ENCODE measurements at regions not wholly inside any gene's neighbourhood (a gene's known extent, or its start where the extent isn't known, plus 50 kb on each side); places are given as distances from the start of the nearest gene placed in this dataset.
"Not testable (repeated sequence)": the region's sequence is repeated elsewhere in the genome, so short reads cannot be mapped to it uniquely, and the experiment has no call there.

- ChIA-PET POLR2A (no interaction called here), CTCF (interaction anchor here (1.3 kb wide), 1 partner anchor 347 kb away, joined by 3 read pairs; no protein-coding TSS in a partner anchor)
- ATAC-seq (no peak), DNase-seq (ENCODE audit: low read depth in 1 of 2, low spot score in 1 of 2) (peak in 1 of 2 experiments; percentile 12), FAIRE-seq (no peak)
- TF ChIP-seq RFX5 (IDR thresholded peaks at IDR 0.05) (no peak), FOXS1 (CRISPR knock-in tag; IDR thresholded peaks at IDR 0.05) (no peak), CHD4 (IDR thresholded peaks at IDR 0.05; ENCODE audit: borderline replicate concordance) (no peak), MYC (IDR thresholded peaks at IDR 0.05; ENCODE audit: borderline replicate concordance, low read length) (no peak), GATA3 (IDR thresholded peaks at IDR 0.05; ENCODE audit: borderline replicate concordance) (no peak), HDAC2 (IDR thresholded peaks at IDR 0.05) (no peak), ELK1 (IDR thresholded peaks at IDR 0.05; ENCODE audit: low read depth, low read length) (no peak), RARB (CRISPR knock-in tag; IDR thresholded peaks at IDR 0.05) (no peak), TFCP2L1 (CRISPR knock-in tag; IDR thresholded peaks at IDR 0.05) (no peak), MAZ (IDR thresholded peaks at IDR 0.05; ENCODE audit: borderline replicate concordance, low read depth, low read length) (no peak), JUN (IDR thresholded peaks at IDR 0.05) (no peak), HOXB13 (CRISPR knock-in tag; IDR thresholded peaks at IDR 0.05; ENCODE audit: low read depth) (no peak), HOXA7 (CRISPR knock-in tag; IDR thresholded peaks at IDR 0.05) (no peak), POLR2AphosphoS2 (conservative IDR thresholded peaks at IDR 0.05; ENCODE audit: low read length) (no peak), KDM5A (IDR thresholded peaks at IDR 0.05) (no peak), EHF (CRISPR knock-in tag; IDR thresholded peaks at IDR 0.05) (no peak)
- TF ChIP-seq, protein P1, sequence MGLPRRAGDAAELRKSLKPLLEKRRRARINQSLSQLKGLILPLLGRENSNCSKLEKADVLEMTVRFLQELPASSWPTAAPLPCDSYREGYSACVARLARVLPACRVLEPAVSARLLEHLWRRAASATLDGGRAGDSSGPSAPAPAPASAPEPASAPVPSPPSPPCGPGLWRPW (IDR thresholded peaks at IDR 0.05): no peak
- TF ChIP-seq, protein P2, sequence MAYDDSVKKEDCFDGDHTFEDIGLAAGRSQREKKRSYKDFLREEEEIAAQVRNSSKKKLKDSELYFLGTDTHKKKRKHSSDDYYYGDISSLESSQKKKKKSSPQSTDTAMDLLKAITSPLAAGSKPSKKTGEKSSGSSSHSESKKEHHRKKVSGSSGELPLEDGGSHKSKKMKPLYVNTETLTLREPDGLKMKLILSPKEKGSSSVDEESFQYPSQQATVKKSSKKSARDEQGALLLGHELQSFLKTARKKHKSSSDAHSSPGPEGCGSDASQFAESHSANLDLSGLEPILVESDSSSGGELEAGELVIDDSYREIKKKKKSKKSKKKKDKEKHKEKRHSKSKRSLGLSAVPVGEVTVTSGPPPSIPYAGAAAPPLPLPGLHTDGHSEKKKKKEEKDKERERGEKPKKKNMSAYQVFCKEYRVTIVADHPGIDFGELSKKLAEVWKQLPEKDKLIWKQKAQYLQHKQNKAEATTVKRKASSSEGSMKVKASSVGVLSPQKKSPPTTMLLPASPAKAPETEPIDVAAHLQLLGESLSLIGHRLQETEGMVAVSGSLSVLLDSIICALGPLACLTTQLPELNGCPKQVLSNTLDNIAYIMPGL (CRISPR knock-in tag; IDR thresholded peaks at IDR 0.05; ENCODE audit: borderline replicate concordance): no peak
- no peak overlapping the region for H3K4me2 ChIP-seq
- no peak overlapping the region for H3K27ac ChIP-seq
- H3K4me3 ChIP-seq: no peak overlapping the region
- peaks cover 4% of the 10 kb centered on the region; the same call in 1 of the 3 replicates for H3K9me3 ChIP-seq
- H3K4me1 ChIP-seq: no peaks in the 10 kb centered on the region
- WGBS (ENCODE audit: missing lambda C conversion rate): 11% methylated on average over 2 of the region's 2 CpGs
Measured at GRCh38 chr2:83967854-83968253, 491.2 kb downstream of the SUCLG1 start.

DNA sequence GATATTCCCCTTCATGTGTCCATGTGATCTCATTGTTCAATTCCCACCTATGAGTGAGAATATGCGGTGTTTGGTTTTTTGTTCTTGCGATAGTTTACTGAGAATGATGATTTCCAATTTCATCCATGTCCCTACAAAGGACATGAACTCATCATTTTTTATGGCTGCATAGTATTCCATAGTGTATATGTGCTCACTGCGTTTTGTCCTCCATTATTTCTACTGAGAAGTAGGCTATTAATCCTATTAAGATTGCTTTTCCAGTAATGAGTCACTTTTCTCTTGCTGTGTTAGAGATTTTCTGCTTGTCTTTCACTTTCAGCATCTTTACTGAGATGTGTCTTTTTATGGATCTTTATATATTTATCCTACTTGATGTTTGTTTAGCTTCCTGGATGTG, 492.1 kb downstream of the SUCLG1 start:
- H3K4me3 ChIP-seq; FAIRE-seq; H3K9me3 ChIP-seq; DNase-seq (ENCODE audit: low read depth in 1 of 2, low spot score in 1 of 2); H3K4me2 ChIP-seq; ATAC-seq; POLR2A ChIA-PET; H3K27ac ChIP-seq; H3K4me1 ChIP-seq: not testable (repeated sequence)
- WGBS (ENCODE audit: missing lambda C conversion rate): 42% methylated on average over 3 of the region's 3 CpGs
- CTCF ChIA-PET: interaction anchor here (0.6 kb wide), 1 partner anchor 210 kb away, joined by 3 read pairs; no protein-coding TSS in a partner anchor

GRCh38 chr2:83961512-83961911, 497.6 kb downstream of the SUCLG1 start:
- no peak overlapping the region for H3K27ac ChIP-seq
- H3K4me3 ChIP-seq: no peak overlapping the region
- H3K4me1 ChIP-seq: no peaks in the 10 kb centered on the region
- FAIRE-seq: no peak
- ATAC-seq: no peak
- H3K9me3 ChIP-seq: no peaks in the 10 kb centered on the region
- TF ChIP-seq HOXB13 (CRISPR knock-in tag; IDR thresholded peaks at IDR 0.05; ENCODE audit: low read depth) (no peak), CEBPB (IDR thresholded peaks at IDR 0.05) (no peak), MAFK (IDR thresholded peaks at IDR 0.05; ENCODE audit: partially characterized antibody) (peak; percentile 40)
- DNase-seq (ENCODE audit: low read depth in 1 of 2, low spot score in 1 of 2): no peak
- CTCF ChIA-PET: interaction anchor here (1.1 kb wide), 1 partner anchor 9 kb away, joined by 4 read pairs; no protein-coding TSS in a partner anchor
- 33% methylated on average over 7 of the region's 7 CpGs for WGBS (ENCODE audit: missing lambda C conversion rate)
- POLR2A ChIA-PET: no interaction called here
- H3K4me2 ChIP-seq: no peak overlapping the region
